HG02981 (cell line): ENCODE measurements at regions not wholly inside any gene's neighbourhood (a gene's known extent, or its start where the extent isn't known, plus 50 kb on each side); places are given as distances from the start of the nearest gene placed in this dataset.

Experiments
- ATAC-seq: cut with Tn5 transposase; IDR thresholded peaks from one replicate; pipeline ENCODE4 v1.9.1; 2021; ENCODE audit warnings: mild to moderate bottlenecking, moderate library complexity; ENCODE audit not compliant: unreplicated experiment

DNA sequence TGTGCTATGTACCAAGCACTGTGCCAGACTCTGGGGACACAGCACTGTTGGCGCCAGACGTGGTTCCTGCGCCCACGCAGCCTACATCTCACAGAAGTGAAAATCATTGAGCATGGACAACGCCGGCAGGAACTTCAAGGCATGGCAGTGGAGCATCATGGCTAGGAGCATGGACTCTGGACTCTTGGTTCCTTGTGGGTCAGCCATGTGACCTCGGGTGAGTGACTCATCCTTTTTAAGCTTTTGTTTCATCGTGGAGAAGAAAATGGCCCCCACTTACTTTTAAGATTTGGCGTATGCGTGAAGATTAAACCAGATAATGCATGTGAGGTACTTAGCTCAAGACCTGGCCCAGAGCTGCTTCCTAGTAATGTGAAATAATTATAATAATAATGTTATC is 988.5 kb downstream of the UQCRFS1 start:
- ATAC-seq: no peak

GRCh38 chr19:28221736-28222135 is 991.2 kb downstream of the UQCRFS1 start:
- no peak for ATAC-seq

DNA sequence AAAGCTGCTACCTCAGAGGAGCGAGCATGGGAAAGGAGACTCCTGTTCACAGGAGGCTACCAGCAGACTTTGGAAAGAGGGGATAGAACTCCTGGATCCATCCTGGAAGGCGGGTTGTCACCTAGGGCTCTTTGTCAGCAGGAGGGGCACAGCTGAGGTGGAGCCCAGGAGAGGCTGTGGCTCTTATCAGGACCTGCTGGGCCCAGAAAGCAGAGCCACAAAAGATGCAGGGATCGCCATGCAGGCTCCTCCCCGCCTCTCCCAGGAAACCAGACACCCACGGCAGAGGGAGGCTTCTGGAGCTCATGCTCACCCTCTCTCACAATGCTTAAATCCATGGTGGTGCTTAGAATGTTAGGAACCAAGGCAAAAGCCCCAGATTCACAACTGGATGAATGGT is 994.2 kb downstream of the UQCRFS1 start:
- ATAC-seq: no peak

DNA sequence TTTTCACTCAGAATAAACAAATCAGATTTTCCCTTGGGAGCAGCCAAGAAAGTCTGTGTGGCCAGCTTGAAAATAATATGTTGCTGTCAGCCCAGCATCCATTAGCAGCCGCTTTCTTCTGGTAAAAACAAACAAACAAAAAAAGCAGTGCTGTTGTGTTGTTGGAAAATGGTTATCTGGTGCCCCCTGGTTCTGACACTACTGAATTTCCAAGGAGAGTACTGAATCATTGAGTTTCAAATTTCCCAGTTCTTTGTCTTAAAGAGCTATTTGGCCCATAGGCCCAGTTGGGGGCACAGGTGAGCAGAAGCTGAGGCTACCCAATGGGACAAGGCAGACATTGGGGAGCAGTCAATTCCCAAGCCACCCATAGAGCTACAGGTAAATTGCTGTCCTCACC is 995.9 kb downstream of the UQCRFS1 start:
- ATAC-seq: no peak

GRCh38 chr19:28213470-28214082 is 999.4 kb downstream of the UQCRFS1 start:
- ATAC-seq: no peak

- no peak for ATAC-seq
These were observed 1002.1 kb downstream of the UQCRFS1 start for GRCh38 chr19:28210886-28211285.

GRCh38 chr19:28208745-28209144 is 1004.2 kb downstream of the UQCRFS1 start:
- ATAC-seq: no peak

GRCh38 chr19:28207244-28207643 is 1005.7 kb downstream of the UQCRFS1 start:
- ATAC-seq: no peak

- ATAC-seq: no peak
These were observed 1011.4 kb downstream of the UQCRFS1 start for GRCh38 chr19:28201462-28201943.

DNA sequence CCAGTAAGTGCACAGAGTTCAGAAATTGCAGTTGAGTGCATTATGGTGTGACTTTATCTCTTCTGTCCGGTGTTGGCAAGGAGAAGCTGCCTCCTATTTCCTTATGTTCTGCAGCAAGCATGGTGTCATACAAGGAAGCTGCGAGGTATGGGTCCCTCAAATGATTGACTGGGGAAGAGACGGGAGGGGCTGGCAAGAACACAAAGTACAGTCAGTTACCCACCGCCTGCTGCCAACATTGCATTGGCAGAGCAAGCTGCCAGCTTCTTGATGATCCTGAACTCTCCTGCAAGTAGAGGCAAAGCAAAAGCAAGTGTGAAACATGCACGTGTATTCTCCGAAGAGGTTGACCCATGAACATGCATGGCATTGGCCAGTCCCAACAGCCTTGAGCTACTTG is 1013.6 kb downstream of the UQCRFS1 start:
- ATAC-seq: no peak

GRCh38 chr19:28196961-28197360 is 1016.0 kb downstream of the UQCRFS1 start:
- ATAC-seq: no peak

DNA sequence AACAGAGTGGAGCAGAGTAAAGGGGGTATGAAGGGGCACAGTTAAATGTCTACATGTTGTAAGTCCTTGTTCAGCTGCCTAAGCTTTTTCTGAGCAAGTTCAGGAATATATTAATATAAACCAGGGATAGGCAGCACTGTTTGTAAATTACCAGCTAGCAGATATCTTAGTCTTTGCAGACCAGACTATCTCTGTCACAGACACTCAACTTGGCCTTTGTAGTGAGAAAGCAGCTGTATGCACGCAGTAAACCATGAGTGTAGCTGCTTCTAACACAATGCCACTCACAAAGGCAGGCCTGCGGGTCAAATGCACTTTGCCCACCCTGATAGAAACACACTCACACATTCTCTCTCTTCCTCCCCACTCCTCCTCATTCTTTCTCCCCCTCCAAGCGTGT is 1016.9 kb downstream of the UQCRFS1 start:
- ATAC-seq: no peak

DNA sequence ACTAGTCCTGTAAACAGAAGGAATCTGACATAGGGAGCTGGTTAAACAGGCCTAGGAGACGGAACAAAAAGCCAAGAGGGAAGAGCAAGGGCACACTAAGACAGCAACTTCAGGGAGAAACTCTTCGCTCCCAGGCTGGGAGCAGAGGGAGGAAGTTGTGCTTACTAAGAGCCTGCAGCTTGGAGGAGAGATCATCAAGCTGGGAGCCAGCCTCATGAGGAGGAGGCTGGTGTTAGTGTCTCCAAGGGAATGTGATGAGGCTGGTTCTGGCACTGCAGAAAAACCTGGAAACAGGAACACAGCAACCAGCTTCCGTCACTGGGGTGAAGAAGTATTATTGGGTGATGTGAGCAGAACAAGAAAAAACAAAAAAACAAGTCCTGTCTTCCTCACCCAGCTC is 1027.3 kb downstream of the UQCRFS1 start:
- ATAC-seq: no peak

DNA sequence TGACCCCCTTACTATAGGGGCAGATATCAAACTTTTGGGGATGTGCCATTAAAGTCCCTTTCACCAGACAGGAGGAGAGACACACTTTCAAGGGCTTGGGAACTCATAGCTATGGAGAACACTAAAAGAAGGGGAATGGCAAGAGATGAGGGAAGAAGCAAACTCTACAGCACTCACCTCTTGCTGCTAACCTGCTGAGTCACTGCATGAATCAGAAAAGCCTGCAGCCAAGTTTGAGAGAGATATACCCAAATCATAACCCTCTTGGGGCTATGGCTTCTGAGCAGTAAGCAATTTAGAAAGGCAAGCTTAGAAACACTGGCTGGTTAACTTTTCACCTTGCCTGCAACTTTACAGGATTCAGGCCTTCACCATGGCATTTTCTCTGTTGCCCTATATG is 1028.0 kb downstream of the UQCRFS1 start:
- ATAC-seq: no peak

GRCh38 chr19:28176193-28176592 is 1036.8 kb downstream of the UQCRFS1 start:
- ATAC-seq: no peak

GRCh38 chr19:28171983-28172382 is 1041.0 kb downstream of the UQCRFS1 start:
- ATAC-seq: no peak

DNA sequence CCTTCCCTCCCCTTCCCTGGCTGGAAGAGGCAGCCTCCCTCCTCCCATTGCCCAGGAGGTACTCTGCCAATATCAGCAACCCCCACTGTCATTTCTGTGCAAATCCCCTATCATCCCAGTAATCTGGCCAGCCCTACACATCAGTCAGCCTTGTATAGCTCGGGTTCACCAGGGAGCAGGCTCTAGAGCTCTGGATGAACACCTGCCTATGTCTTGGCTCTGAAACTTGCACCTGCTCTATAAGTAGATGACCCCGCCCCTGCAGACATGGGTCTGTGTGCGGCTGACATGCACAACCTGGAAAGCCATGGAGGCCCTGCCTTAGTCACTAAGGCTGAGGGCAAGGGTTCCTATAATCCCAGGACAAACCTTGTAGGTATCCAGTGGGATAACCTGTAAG is 1042.9 kb downstream of the UQCRFS1 start:
- ATAC-seq: no peak

GRCh38 chr19:28169168-28169887 is 1043.6 kb downstream of the UQCRFS1 start:
- ATAC-seq: no peak

GRCh38 chr19:28168557-28168956 is 1044.4 kb downstream of the UQCRFS1 start:
- ATAC-seq: no peak

GRCh38 chr19:28166025-28166424 is 1046.9 kb downstream of the UQCRFS1 start:
- ATAC-seq: no peak

- ATAC-seq: no peak
These were observed 1048.7 kb downstream of the UQCRFS1 start for GRCh38 chr19:28164214-28164613.

GRCh38 chr19:28159065-28159464 is 1053.9 kb downstream of the UQCRFS1 start:
- ATAC-seq: no peak

- no peak for ATAC-seq
These were observed 1057.7 kb downstream of the UQCRFS1 start for GRCh38 chr19:28155265-28155664.
